ENCODE measurements at regions not wholly inside any gene's neighbourhood (a gene's known extent, or its start where the extent isn't known, plus 50 kb on each side); places are given as distances from the start of the nearest gene placed in this dataset.

- TF ChIP-seq, protein P1, sequence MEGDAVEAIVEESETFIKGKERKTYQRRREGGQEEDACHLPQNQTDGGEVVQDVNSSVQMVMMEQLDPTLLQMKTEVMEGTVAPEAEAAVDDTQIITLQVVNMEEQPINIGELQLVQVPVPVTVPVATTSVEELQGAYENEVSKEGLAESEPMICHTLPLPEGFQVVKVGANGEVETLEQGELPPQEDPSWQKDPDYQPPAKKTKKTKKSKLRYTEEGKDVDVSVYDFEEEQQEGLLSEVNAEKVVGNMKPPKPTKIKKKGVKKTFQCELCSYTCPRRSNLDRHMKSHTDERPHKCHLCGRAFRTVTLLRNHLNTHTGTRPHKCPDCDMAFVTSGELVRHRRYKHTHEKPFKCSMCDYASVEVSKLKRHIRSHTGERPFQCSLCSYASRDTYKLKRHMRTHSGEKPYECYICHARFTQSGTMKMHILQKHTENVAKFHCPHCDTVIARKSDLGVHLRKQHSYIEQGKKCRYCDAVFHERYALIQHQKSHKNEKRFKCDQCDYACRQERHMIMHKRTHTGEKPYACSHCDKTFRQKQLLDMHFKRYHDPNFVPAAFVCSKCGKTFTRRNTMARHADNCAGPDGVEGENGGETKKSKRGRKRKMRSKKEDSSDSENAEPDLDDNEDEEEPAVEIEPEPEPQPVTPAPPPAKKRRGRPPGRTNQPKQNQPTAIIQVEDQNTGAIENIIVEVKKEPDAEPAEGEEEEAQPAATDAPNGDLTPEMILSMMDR (IDR thresholded peaks at IDR 0.05), result no peak
- TF ChIP-seq EZH2 (IDR thresholded peaks at IDR 0.05; ENCODE audit: borderline replicate concordance, insufficient read depth, low read depth, low read length, poor library complexity, severe bottlenecking), result no peak
- H3K4me2 ChIP-seq (replicated peaks; ENCODE audit: low read depth, low read length, poor library complexity, severe bottlenecking), result no peak overlapping the region
- H3K9ac ChIP-seq (ENCODE audit: low read length), result no peak overlapping the region
- H3K27me3 ChIP-seq (replicated peaks in 1 of 4; ENCODE audit: control extremely low read depth in 1 of 4, control insufficient read depth in 3 of 4, insufficient read depth in 4 of 4, low read length in 3 of 4), result peaks cover 0 to 2% (median 0%) of the 10 kb centered on the region in 4 experiments
- Mint-ChIP-seq H3K4me3 (no peak overlapping the region), H3K4me1 (no peaks in the 10 kb centered on the region), H3K27me3 (peaks cover 11% of the 10 kb centered on the region), H3K9me3 (ENCODE audit: insufficient read depth) (no peaks in the 10 kb centered on the region), H3K27ac (no peak overlapping the region)
- no peaks in the 10 kb centered on the region for H3K36me3 ChIP-seq (replicated peaks in 1 of 2; ENCODE audit: control extremely low read depth in 1 of 2, control insufficient read depth in 1 of 2, extremely low read depth in 1 of 2, insufficient read depth in 2 of 2, low read length in 1 of 2)
- H3K79me2 ChIP-seq (ENCODE audit: control insufficient read depth, insufficient read depth, low read length), result no peaks in the 10 kb centered on the region
- no peak for DNase-seq
- ChIA-PET POLR2A (no interaction called here), CTCF (interaction anchor here (0.7 kb wide), 1 partner anchor 1030 kb away, joined by 3 read pairs; no protein-coding TSS in a partner anchor)
- ATAC-seq (ENCODE audit: low read depth), result no peak
- H3K9me3 ChIP-seq (ENCODE audit: control extremely low read depth in 1 of 3, control insufficient read depth in 2 of 3, insufficient read depth in 1 of 3, low read length in 2 of 3), result no peaks in the 10 kb centered on the region
- intact Hi-C loops (cut with micrococcal nuclease), result no loop called here
- no peak overlapping the region for H3K27ac ChIP-seq (ENCODE audit: low read length in 2 of 2)
- no CpG with 5 or more reads among the region's 4 CpGs for WGBS (ENCODE audit: insufficient coverage)
- H3K4me1 ChIP-seq (ENCODE audit: control insufficient read depth in 2 of 2, insufficient read depth in 2 of 2, low read length in 2 of 2), result no peaks in the 10 kb centered on the region
- H2AFZ ChIP-seq (ENCODE audit: insufficient read depth, low read depth, low read length, poor library complexity, severe bottlenecking), result no peak overlapping the region
- no peak overlapping the region for H3K4me3 ChIP-seq (ENCODE audit: control extremely low read depth in 1 of 5, extremely low read depth in 1 of 5, insufficient read depth in 1 of 5, low read depth in 2 of 5, low read length in 4 of 5)
- H4K20me1 ChIP-seq (ENCODE audit: control insufficient read depth, insufficient read depth, low read length, poor library complexity, severe bottlenecking), result no peaks in the 10 kb centered on the region
These were observed 62.1 kb upstream of the CRBN start for GRCh38 chr3:3241596-3241995.

DNA sequence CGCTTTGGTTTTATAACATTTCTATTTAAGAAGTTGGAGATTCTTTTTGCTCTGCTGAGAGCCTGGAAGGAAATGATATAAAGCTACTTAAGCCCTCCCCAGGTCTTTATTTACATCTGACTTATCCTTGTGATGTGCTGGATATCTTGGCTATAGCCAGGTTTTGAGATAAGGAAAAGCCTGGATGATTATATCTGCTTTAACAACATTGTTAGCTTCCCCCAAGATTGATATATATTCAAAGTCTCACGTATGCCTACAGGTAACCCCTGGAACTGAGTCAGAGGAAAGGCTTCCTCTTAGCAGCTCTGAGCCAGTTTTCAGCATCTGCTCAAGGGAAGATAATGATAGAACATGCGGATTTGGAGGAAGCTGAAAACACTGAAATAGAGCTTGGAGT is 61.5 kb upstream of the CRBN start:
- no peaks in the 10 kb centered on the region for H3K4me1 Mint-ChIP-seq
- Histone ChIP-seq H3K4me3 (ENCODE audit: control extremely low read depth in 1 of 5, extremely low read depth in 1 of 5, insufficient read depth in 1 of 5, low read depth in 2 of 5, low read length in 4 of 5) (no peak overlapping the region), H3K9ac (ENCODE audit: low read length) (no peak overlapping the region), H3K4me2 (replicated peaks; ENCODE audit: low read depth, low read length, poor library complexity, severe bottlenecking) (no peak overlapping the region), H4K20me1 (ENCODE audit: control insufficient read depth, insufficient read depth, low read length, poor library complexity, severe bottlenecking) (no peaks in the 10 kb centered on the region), H3K27ac (ENCODE audit: low read length in 2 of 2) (no peak overlapping the region), H3K27me3 (replicated peaks in 1 of 4; ENCODE audit: control extremely low read depth in 1 of 4, control insufficient read depth in 3 of 4, insufficient read depth in 4 of 4, low read length in 3 of 4) (peaks cover 0 to 2% (median 0%) of the 10 kb centered on the region in 4 experiments), H3K9me3 (ENCODE audit: control extremely low read depth in 1 of 3, control insufficient read depth in 2 of 3, insufficient read depth in 1 of 3, low read length in 2 of 3) (no peaks in the 10 kb centered on the region), H2AFZ (ENCODE audit: insufficient read depth, low read depth, low read length, poor library complexity, severe bottlenecking) (no peak overlapping the region), H3K4me1 (ENCODE audit: control insufficient read depth in 2 of 2, insufficient read depth in 2 of 2, low read length in 2 of 2) (no peaks in the 10 kb centered on the region), H3K36me3 (replicated peaks in 1 of 2; ENCODE audit: control extremely low read depth in 1 of 2, control insufficient read depth in 1 of 2, extremely low read depth in 1 of 2, insufficient read depth in 2 of 2, low read length in 1 of 2) (no peaks in the 10 kb centered on the region), H3K79me2 (ENCODE audit: control insufficient read depth, insufficient read depth, low read length) (no peaks in the 10 kb centered on the region)
- intact Hi-C loops (cut with micrococcal nuclease), result no loop called here
- ATAC-seq (ENCODE audit: low read depth) (no peak), DNase-seq (no peak)
- ChIA-PET CTCF (interaction anchor here (0.7 kb wide), 1 partner anchor 1031 kb away, joined by 3 read pairs; no protein-coding TSS in a partner anchor), POLR2A (no interaction called here)
- H3K27me3 Mint-ChIP-seq, result peaks cover 9% of the 10 kb centered on the region
- no peaks in the 10 kb centered on the region for H3K9me3 Mint-ChIP-seq (ENCODE audit: insufficient read depth)
- H3K27ac Mint-ChIP-seq, result no peak overlapping the region
- TF ChIP-seq, protein P1 (IDR thresholded peaks at IDR 0.05), result no peak
- TF ChIP-seq EZH2 (IDR thresholded peaks at IDR 0.05; ENCODE audit: borderline replicate concordance, insufficient read depth, low read depth, low read length, poor library complexity, severe bottlenecking), result no peak
- WGBS (ENCODE audit: insufficient coverage), result 86% methylated on average over 1 of the region's 3 CpGs
- H3K4me3 Mint-ChIP-seq, result no peak overlapping the region

Data from B cell (primary cell).